WTC11 (cell line): ENCODE measurements at regions not wholly inside any gene's neighbourhood (a gene's known extent, or its start where the extent isn't known, plus 50 kb on each side); places are given as distances from the start of the nearest gene placed in this dataset.

ENCODE experiments used
- KAT7 ChIP-seq: sonication (generic); formaldehyde crosslinking; IDR thresholded peaks from 2 replicates; pipeline ENCODE4 v1.8.1; 2023; ENCODE audit warnings: missing genetic modification reagents, mild to moderate bottlenecking, borderline replicate concordance
- NFYB ChIP-seq: sonication (generic); formaldehyde crosslinking; conservative IDR thresholded peaks from 2 replicates; pipeline ENCODE4 v1.8.0; 2022; ENCODE audit warnings: low read depth, missing genetic modification reagents
- PRRX2 ChIP-seq: fragments of 250-450 bp; sonication (Bioruptor Pico); IDR thresholded peaks from 2 replicates; pipeline ENCODE4 v1.8.0; 2021; ENCODE audit warnings: mild to moderate bottlenecking
- USF1 ChIP-seq: sonication (generic); formaldehyde crosslinking; IDR thresholded peaks from 2 replicates; pipeline ENCODE4 v1.8.0; 2022; ENCODE audit warnings: mild to moderate bottlenecking, missing genetic modification reagents
- ZNF121 ChIP-seq: sonication (generic); formaldehyde crosslinking; IDR thresholded peaks from 2 replicates; pipeline ENCODE4 v1.8.0; 2023; ENCODE audit warnings: missing genetic modification reagents
- ZNF317 ChIP-seq: sonication (generic); formaldehyde crosslinking; IDR thresholded peaks from 2 replicates; pipeline ENCODE4 v1.8.1; 2023; ENCODE audit warnings: low read depth, mild to moderate bottlenecking, moderate library complexity, missing genetic modification reagents, borderline replicate concordance
- TF ChIP-seq, protein P1 (sequence below): fragments of 200-600 bp; IDR thresholded peaks from 2 replicates; pipeline ENCODE4 v1.8.0; 2022; ENCODE audit warnings: antibody characterized with exemption

DNA sequence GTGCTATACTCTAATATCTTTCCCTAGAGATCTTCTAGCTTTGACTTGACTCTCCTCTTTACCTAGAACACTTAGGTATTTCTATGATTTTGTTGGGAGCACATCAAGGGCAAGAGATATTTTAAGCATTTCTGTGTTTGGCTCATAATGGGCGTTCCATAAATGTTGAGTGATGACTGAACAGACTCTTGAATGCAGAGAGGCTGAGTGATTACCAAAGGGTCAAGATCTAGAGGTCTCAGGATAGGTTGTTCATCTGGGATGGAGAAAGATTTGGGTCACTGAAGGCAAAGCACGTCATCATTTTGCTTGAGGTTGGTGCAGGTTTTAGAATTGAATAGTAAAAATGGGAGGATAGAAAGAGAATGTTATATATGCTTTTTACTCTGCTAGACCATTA lies 705.4 kb upstream of the B3GALT2 start:
- TF ChIP-seq, protein P1, sequence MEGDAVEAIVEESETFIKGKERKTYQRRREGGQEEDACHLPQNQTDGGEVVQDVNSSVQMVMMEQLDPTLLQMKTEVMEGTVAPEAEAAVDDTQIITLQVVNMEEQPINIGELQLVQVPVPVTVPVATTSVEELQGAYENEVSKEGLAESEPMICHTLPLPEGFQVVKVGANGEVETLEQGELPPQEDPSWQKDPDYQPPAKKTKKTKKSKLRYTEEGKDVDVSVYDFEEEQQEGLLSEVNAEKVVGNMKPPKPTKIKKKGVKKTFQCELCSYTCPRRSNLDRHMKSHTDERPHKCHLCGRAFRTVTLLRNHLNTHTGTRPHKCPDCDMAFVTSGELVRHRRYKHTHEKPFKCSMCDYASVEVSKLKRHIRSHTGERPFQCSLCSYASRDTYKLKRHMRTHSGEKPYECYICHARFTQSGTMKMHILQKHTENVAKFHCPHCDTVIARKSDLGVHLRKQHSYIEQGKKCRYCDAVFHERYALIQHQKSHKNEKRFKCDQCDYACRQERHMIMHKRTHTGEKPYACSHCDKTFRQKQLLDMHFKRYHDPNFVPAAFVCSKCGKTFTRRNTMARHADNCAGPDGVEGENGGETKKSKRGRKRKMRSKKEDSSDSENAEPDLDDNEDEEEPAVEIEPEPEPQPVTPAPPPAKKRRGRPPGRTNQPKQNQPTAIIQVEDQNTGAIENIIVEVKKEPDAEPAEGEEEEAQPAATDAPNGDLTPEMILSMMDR = no peak
- TF ChIP-seq KAT7 (CRISPR knock-in tag) = no peak
- TF ChIP-seq ZNF317 = no peak
- no peak for TF ChIP-seq ZNF121 (CRISPR knock-in tag)
- TF ChIP-seq NFYB (CRISPR knock-in tag) = no peak
- no peak for TF ChIP-seq USF1 (CRISPR knock-in tag)
- no peak for TF ChIP-seq PRRX2 (CRISPR knock-in tag)
